Ovary (tissue), 7 donors: ENCODE measurements at regions not wholly inside any gene's neighbourhood (a gene's known extent, or its start where the extent isn't known, plus 50 kb on each side); places are given as distances from the start of the nearest gene placed in this dataset.

ENCODE experiments used
- DNase-seq, 5 donors: peaks; one replicate each; pipeline ENCODE4 v3.0.0-alpha.2; 2019 to 2020
- H3K27ac ChIP-seq, 2 donors: fragments of 200-600 bp; one replicate each; pipeline versions ENCODE4 v1.5.1 to v1.8.0; 2019 to 2022
- H3K27me3 ChIP-seq: fragments of 200-600 bp; one replicate; pipeline ENCODE4 v1.8.0; 2022
- H3K36me3 ChIP-seq: fragments of 200-600 bp; sonication (generic); one replicate; pipeline ENCODE4 v1.5.1; 2019
- H3K4me1 ChIP-seq: one replicate; pipeline ENCODE4 v1.8.1; 2013; ENCODE audit warnings: mild to moderate bottlenecking, moderate library complexity; ENCODE audit not compliant: insufficient read depth
- H3K4me3 ChIP-seq: fragments of 200-600 bp; sonication (generic); one replicate; pipeline ENCODE4 v1.5.1; 2017
- H3K9me3 ChIP-seq, 2 donors: fragments of 200-600 bp in 1 of 2; sonication (generic) in 1 of 2; one replicate each; pipeline versions ENCODE4 v1.5.1 to v1.8.1; 2013 to 2019; ENCODE audit warnings: mild to moderate bottlenecking in 1 of 2, moderate library complexity in 1 of 2
- EP300 ChIP-seq: sonication (generic); formaldehyde crosslinking; IDR thresholded peaks from one replicate; pipeline ENCODE4 v1.6.1; 2017; ENCODE audit warnings: antibody characterized with exemption
- POLR2A ChIP-seq: fragments of 450-650 bp; IDR thresholded peaks from one replicate; pipeline ENCODE4 v1.6.1; 2017; ENCODE audit warnings: antibody characterized with exemption, mild to moderate bottlenecking, moderate library complexity
- WGBS, 3 donors: extraction: QIAGEN DNeasy Blood & Tissue Kit in 1 of 3; methylation state at CpG; one replicate each; pipeline versions ENCODE4 v1.1.5 to v1.1.7; 2013 to 2017; 5-methylcytosine and 5-hydroxymethylcytosine counted together
- intact Hi-C, 4 donors: fragments of 100-400 bp; cut with DNase I; formaldehyde crosslinking; loops; one replicate each; pipeline versions ENCODE4 v1.11.0 to v1.15.1; 2022 to 2023
- TF ChIP-seq, protein P1 (sequence below), 3 donors: fragments of 450-650 bp in 2 of 3; fragments of 200-600 bp in 1 of 3; IDR thresholded peaks; one replicate each; pipeline versions ENCODE4 v1.5.1 to v1.8.0; 2016 to 2022; ENCODE audit warnings: antibody characterized with exemption in 3 of 3, mild to moderate bottlenecking in 1 of 3
- donor health status: DM: no; HTN: no; CAD: no; lungs with moderate emphysema.
- donor health status: DM: no; HTN: no; CAD: no.
- donor health status: Bipolar disorder and iron deficiency.
- donor health status: DM: no; HTN: no; CAD: no.
- donor health status: DM: yes; HTN: yes; CAD: no.

- 39 to 55% (median 48%) methylated on average over 6 of the region's 6 CpGs for WGBS, 3 donors
- no peak overlapping the region for H3K4me3 ChIP-seq
- H3K36me3 ChIP-seq: no peaks in the 10 kb centered on the region
- TF ChIP-seq, protein P1, sequence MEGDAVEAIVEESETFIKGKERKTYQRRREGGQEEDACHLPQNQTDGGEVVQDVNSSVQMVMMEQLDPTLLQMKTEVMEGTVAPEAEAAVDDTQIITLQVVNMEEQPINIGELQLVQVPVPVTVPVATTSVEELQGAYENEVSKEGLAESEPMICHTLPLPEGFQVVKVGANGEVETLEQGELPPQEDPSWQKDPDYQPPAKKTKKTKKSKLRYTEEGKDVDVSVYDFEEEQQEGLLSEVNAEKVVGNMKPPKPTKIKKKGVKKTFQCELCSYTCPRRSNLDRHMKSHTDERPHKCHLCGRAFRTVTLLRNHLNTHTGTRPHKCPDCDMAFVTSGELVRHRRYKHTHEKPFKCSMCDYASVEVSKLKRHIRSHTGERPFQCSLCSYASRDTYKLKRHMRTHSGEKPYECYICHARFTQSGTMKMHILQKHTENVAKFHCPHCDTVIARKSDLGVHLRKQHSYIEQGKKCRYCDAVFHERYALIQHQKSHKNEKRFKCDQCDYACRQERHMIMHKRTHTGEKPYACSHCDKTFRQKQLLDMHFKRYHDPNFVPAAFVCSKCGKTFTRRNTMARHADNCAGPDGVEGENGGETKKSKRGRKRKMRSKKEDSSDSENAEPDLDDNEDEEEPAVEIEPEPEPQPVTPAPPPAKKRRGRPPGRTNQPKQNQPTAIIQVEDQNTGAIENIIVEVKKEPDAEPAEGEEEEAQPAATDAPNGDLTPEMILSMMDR (IDR thresholded peaks at IDR 0.05): no peak
- TF ChIP-seq EP300 (no peak), POLR2A (no peak)
- intact Hi-C loops: loop anchor here (5.0 to 10.0 kb wide), 4 partner anchors 43 to 426 kb away; no protein-coding TSS in a partner anchor
- H3K27ac ChIP-seq: no peak overlapping the region
- H3K27me3 ChIP-seq: no peaks in the 10 kb centered on the region
- H3K9me3 ChIP-seq: no peaks in the 10 kb centered on the region
- no peak for DNase-seq
- H3K4me1 ChIP-seq: peaks cover 2% of the 10 kb centered on the region
Observed at GRCh38 chrX:40150503-40150902, 52.7 kb upstream of the BCOR start.

DNA sequence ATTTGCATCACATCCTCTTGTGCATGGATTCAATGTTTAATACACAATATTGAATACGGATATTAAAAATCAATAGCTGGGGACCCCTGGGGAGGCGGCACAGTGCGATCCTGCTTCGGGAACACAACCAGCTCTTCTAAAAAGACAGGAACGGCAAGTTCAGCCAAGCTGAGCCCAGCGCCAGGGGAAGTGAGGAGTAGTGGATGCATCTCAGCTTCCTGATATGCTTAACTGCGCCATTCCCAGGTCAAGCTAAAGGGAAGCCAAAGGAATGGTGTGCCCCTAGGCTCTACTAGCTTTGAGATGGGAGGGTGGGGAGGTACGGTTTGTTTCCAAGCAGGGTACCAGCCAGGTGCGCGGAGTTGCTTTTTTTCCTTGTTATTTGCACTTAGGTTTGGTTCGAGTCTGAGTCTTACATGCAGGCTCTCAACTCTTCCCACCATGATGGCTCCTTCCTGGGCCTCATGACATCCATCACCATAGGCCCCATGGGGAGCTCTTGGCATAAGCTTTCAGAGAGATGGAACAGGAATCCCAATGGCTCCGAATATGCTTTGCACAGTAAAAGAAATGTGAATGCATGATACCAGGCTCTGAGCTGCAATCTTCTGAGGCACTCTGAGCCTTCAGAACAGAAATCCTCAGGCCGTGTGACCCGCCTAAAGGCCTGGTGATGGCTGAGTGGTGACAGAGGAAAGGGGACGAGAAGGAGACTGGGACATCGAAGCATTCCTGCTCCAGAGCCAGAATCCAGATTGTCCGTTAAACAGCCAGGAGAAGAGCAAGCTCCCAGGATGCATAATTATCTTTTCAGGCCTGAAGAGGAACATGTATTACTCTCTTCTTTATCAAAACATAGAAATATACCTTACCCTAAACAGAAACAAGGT lies 51.8 kb upstream of the BCOR start:
- intact Hi-C loops: loop anchor here (5.0 to 10.0 kb wide), 5 partner anchors 42 to 798 kb away; no protein-coding TSS in a partner anchor
- H3K36me3 ChIP-seq: no peaks in the 10 kb centered on the region
- H3K4me1 ChIP-seq: peaks cover 2% of the 10 kb centered on the region
- 47 to 56% (median 48%) methylated on average over 17 of the region's 17 CpGs for WGBS, 3 donors
- H3K9me3 ChIP-seq: no peaks in the 10 kb centered on the region
- H3K4me3 ChIP-seq: no peak overlapping the region
- no peak for DNase-seq
- H3K27ac ChIP-seq: no peak overlapping the region
- TF ChIP-seq, protein P1 (IDR thresholded peaks at IDR 0.05): no peak
- no peak for TF ChIP-seq POLR2A
- TF ChIP-seq EP300: no peak
- no peaks in the 10 kb centered on the region for H3K27me3 ChIP-seq

- Histone ChIP-seq H3K4me3 (no peak overlapping the region), H3K27me3 (no peaks in the 10 kb centered on the region), H3K4me1 (peaks cover 2% of the 10 kb centered on the region), H3K36me3 (no peaks in the 10 kb centered on the region), H3K27ac (peak overlapping the region in 1 of 2 donors; percentile 1), H3K9me3 (no peaks in the 10 kb centered on the region)
- TF ChIP-seq, protein P1 (IDR thresholded peaks at IDR 0.05): no peak
- TF ChIP-seq POLR2A: no peak
- no peak for DNase-seq
- intact Hi-C loops: loop anchor here in 2 of 4 donors (5.0 kb wide), 2 partner anchors 41 to 799 kb away; no protein-coding TSS in a partner anchor
- 43 to 57% (median 48%) methylated on average over 24 of the region's 24 CpGs for WGBS, 3 donors
Observed at GRCh38 chrX:40148385-40149285, 50.9 kb upstream of the BCOR start.

GRCh38 chrX:40147971-40148370 lies 50.2 kb upstream of the BCOR start:
- WGBS, 3 donors: 42 to 68% (median 51%) methylated on average over 22 of the region's 22 CpGs
- intact Hi-C loops: loop anchor here in 2 of 4 donors (5.0 kb wide), 2 partner anchors 41 to 799 kb away; no protein-coding TSS in a partner anchor
- no peaks in the 10 kb centered on the region for H3K27me3 ChIP-seq
- H3K27ac ChIP-seq: no peak overlapping the region
- peaks cover 2% of the 10 kb centered on the region for H3K4me1 ChIP-seq
- no peaks in the 10 kb centered on the region for H3K9me3 ChIP-seq
- TF ChIP-seq EP300: no peak
- no peak for TF ChIP-seq POLR2A
- TF ChIP-seq, protein P1 (IDR thresholded peaks at IDR 0.05): no peak
- H3K36me3 ChIP-seq: no peaks in the 10 kb centered on the region
- DNase-seq: peak in 1 of 5 donors; percentile 13
- H3K4me3 ChIP-seq: no peak overlapping the region
